ENCODE measurements at regions not wholly inside any gene's neighbourhood (a gene's known extent, or its start where the extent isn't known, plus 50 kb on each side); places are given as distances from the start of the nearest gene placed in this dataset.
"Not testable (repeated sequence)": the region's sequence is repeated elsewhere in the genome, so short reads cannot be mapped to it uniquely, and the experiment has no call there.

DNA sequence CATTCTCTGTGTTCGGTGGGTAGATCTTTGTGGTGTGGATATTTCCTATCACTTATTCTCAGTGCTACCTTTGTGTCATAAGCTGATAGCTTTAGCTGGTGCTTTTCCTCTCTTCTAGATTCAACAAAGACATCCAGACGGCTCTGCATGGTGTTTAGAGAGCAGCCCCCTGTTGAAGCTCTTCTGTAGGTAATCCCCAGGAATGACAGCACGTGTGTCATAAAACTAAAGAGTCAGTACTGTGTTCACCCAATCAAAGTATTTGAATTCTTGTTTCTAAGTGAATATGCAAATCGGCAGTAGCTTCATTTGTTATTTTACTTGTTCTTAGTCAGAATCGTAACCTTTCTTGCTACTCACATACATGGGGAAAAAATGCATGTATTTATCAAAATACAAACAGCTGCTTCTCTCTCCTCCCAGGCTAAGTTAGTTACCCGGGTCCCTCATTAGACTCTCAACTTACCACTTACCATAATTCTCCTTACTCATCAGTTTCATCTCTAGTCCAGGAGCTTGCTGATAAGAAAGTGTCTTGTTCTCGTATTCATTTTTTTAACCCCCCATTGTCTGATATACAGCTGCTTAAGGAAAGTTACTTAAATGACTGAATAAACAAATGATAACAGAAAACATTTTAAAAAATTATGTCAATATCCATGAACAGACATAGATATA lies 1696.0 kb upstream of the WWC1 start:
- no peak for DNase-seq (ENCODE audit: low read depth in 2 of 2)

DNA sequence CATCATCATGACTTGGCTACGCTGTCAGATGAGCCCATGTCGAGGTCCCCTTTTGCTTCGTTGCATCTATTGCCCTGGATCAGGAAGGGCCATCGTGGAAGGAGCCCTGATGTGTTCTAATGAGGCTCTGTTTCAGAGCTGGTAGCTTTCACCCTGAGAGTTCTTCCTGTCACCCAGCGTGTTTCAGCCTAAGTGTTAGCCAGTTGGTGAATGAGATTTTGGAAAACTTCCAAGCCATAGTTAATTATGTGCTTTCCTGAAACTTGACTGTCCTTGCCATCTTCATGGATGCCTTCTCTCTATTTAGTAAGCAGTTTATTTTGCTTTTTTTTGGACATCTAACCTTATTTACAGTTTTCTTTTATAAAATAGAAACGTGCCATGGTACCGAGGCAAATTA lies 1695.4 kb upstream of the WWC1 start:
- no peak for DNase-seq (ENCODE audit: low read depth in 2 of 2)

DNA sequence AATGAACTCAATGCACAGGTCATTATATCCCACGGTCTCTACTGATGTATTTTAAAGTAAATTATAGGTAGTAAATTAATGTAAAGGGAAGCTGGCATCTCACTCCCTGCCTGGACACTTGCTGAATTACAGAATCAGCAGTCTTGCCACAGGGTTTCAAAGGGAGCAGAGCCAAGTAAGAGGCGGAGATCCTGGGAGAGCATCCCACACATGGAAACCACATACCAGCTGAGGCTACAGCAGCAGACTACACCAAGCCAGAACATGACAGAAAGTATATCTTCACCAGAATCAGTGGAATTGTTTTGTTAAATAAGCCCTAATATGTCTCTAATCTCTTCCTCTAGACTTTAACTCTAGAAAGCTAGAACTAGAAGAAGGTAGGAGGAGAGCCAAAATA lies 1689.2 kb upstream of the WWC1 start:
- DNase-seq (ENCODE audit: low read depth in 2 of 2), result no peak

DNA sequence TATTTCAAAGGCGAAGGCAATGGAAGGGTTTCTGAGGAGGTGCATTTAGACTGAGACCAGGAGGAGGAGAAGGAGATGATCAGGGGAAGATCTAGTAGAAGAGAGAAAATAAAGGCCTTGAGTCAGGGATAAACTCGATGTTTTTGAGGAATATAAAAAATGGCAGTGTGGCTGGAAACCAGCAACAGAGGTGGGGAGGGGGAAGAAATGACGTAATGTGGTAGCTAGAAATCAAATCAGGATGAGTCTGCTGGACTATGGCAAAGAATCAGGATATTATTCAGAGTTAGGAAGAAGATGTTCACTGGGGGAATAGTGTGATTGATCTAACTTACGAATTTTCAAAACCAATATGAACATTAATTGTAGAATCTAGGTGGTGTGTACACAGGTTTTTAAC lies 1673.9 kb upstream of the WWC1 start:
- DNase-seq (ENCODE audit: low read depth in 2 of 2), result no peak

DNA sequence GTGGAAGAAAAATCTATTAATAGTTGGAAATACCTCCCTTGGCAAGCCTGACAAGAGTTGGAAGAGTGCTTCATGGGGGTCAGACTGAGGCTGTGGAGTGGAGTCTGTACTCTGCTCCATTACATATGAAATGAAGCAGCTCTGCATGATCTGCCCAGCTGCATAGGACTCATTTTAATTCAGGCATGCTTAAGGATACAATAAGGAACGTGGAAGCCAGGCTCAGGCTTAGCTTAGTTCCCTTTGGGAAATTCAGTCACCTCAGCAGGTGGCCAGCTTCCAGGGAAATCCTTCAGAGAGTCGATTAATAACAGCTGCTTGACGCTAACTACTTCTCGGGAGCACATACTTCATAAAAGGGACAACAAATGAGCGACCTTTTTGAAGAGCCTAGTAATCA lies 1672.9 kb upstream of the WWC1 start:
- DNase-seq (ENCODE audit: low read depth in 2 of 2), result no peak

DNA sequence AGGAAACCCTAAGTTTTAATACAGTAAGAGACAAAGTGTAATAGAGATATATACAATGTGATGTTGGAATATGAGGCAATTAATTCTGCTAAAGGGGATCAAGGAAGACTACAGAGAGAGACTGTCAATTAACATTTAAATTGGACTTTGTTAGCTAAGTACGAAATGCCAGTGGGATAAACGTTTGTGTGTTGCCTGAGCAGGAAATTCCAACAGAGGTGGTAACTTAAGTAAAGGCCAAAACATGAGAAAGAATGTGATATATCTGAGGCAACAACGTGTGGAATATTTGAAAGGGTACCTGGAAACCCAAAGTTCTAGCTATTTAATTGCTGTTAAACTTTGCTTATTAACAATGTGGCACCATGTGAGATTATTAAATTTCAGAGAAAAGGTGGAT lies 1666.9 kb upstream of the WWC1 start:
- DNase-seq (ENCODE audit: low read depth in 2 of 2), result no peak

DNA sequence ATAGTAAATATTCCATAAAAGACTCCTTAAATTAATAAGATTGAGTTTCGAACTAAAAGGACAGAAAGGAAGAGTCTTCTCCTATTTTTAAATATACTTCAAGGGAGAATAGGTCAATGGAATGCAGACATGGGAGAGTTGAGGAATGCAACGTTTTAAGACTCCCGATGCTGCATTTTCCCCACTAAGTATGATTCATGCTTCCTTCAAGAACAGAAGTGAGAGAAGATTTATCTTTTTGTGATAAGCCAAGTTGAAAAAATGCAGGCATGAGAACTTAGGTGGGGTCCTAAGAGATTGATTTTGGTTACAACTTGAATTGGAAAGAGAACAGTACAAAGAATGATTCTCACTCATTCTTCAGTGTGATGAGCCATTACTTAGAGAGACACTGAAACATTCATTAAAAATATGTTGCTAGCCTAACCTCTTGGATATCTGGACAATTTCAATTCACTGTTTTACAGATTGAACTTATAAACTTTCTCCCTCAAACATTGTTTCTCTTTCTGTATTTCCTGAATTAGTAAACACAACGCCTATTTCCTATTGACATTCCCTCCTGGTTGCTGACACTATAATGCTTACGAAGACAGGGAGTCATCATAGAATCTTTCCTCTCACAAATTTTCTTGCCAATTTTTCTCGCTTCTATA lies 1666.1 kb upstream of the WWC1 start:
- no peak for DNase-seq (ENCODE audit: low read depth in 2 of 2)

DNA sequence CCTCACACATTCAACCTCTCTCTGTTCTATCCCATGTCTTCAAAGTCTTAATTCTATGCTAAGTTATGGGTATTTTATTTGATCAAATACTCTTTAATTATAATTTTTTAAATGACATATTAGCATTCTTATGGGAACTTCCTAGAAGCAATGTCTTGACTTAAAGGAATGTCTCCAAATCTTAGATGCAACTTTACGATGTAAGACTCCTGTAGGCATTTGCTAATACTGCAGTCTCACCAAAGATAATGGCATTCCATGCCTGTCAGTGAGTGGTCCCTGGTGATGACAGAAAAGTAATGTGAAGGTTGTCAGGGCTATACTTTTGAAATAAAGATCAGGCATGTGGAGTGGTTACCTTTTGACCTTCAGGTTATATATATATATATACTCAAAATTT lies 1654.2 kb upstream of the WWC1 start:
- no peak for DNase-seq (ENCODE audit: low read depth in 2 of 2)

DNA sequence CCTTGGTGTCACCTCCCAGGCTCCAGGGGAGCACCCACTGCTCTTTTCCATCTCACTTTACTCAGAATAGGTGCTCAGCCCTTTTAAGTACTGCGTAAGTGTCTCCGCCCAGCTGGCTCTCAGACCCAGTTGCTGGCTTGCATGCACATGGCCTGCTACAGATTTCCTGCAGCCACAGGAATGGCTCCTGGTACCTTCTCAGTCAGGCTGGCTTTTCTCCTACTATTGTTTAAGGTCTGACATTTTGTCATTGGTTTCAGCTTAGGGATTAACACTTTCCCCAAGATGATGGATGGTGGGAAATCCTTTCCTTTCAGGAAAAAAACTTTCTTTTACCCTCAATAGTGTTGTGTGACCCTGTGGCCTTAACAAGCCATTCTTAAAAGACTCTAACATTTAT lies 1652.3 kb upstream of the WWC1 start:
- no peak for DNase-seq (ENCODE audit: low read depth in 2 of 2)

DNA sequence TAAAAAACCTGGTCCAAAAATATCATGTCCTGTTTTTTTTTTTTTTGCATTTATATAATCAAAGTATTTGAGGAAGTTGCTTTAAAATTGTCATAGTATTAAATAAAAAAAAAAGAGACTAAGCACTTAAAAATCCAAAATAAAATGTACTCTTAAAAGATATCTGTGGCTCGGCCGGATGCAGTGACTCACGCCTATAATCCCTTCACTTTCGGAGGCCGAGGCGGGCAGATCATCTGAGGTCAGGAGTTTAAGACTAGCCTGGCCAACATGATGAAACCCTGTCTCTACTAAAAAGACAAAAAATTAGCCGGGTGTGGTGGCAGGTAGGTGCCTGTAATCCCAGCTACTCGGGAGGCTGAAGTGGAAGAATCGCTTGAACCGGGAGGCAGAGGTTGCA lies 1651.3 kb upstream of the WWC1 start:
- DNase-seq (ENCODE audit: low read depth in 2 of 2), result not testable (repeated sequence)

DNA sequence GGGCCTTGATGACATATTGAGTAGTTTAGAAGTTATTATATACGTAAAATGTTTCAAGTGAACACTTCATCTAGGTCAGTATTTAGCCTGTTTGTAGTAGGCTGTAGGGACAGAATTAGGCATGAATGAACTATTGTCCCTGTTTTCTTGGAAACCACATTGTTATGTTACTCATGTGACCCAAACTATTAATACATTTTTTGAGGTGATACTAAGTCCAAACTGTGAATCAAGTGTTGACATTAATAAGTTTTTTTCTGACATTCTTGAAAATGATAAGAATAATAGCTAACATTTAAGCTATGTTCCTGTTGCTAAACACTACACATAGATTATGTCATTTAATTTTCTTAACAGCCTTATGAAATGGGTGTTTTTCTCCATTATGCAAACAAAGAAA lies 1642.7 kb upstream of the WWC1 start:
- DNase-seq (ENCODE audit: low read depth in 2 of 2), result no peak

DNA sequence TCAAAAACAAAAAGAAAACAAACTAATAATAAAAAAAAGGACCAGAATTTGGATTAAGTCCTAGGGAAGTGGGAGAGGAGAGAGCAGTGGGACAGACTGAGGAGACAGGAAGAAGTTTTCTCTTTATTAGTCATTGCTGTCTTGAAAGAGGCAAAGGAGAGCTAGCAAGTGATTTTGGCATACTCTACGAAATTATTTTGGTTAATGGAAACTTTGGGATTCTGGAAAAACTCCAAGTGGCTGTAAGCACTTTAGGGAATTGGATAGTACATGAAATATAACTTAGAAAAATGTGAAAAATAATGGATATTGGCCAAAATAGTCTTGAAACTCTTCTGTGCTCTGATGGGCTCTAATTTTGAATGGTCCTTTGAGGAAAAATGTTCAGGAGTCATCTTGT lies 1641.8 kb upstream of the WWC1 start:
- DNase-seq (ENCODE audit: low read depth in 2 of 2), result no peak

DNA sequence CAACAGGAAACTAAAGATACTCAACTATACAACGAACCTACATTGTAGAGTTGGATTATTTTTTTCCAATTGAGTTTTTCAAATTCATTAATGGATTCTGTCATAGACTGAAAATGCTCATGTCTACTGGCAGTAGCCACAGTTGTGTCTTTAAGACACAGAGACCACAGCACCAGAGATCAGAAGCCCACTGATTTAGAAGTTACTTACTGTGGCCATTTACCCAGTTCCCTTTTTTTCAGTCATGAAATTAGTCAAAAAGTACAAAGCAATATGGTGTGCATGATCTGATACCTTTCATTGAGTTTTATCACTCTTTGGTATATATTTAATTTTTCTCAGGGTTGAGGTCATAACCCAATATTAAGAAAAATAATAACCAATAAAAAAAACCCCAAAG lies 1640.2 kb upstream of the WWC1 start:
- no peak for DNase-seq (ENCODE audit: low read depth in 2 of 2)

DNA sequence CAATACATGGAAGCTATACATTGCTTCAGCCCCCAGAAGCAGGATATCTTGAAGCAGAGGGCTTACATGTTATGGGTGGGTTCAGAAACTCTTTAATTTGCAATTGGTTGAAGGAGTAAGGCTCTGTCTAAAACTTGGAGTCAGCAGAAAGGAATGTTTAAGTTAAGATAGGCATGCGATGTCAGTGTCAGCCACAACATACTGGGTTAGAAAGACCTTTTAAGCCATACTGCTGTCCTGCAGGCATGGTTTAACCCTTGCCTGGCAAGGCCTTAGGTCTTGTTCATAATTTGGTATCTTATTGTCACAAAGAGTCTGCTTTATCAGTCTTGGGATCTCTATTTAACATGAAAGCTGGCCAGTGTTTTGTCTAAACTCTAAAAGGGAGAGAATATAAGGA lies 1619.6 kb upstream of the WWC1 start:
- DNase-seq (ENCODE audit: low read depth in 2 of 2), result no peak

DNA sequence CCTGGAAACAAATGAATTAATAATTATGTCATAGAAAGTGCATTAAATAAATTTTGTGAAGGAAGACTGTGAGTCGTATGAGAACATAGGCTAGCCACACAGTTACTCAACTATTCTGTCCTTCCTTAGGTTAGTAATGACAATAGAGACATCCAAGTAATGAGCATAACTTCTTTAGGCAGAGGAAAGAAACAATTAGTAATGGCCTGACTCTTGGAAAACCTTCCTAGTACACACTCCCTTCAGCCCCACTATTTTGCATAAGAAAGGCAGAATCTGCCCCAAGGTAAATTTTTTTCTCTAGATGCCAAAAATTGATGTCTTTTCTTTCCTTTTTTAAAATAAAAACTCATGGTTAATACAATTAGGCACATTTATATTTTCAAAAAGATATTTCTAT lies 1619.0 kb upstream of the WWC1 start:
- no peak for DNase-seq (ENCODE audit: low read depth in 2 of 2)

DNA sequence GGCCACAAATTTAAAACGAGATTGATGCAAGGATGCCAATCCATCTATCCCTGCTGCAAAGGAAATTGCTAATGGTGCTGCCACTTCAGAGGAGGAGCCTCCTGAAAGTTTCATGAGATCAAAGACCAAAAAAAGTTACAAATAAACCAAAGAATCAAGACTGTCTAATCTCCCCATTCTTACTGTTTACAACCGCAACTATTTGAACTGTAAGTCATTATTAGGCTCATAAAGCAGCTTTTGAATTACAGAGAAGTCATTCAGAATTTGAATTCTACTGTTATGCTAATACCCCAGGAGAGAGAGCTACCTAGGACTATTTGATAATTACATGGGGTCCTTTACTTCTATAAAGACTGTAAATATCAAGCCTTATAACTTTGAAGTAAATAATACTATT lies 1613.6 kb upstream of the WWC1 start:
- DNase-seq (ENCODE audit: low read depth in 2 of 2), result no peak

DNA sequence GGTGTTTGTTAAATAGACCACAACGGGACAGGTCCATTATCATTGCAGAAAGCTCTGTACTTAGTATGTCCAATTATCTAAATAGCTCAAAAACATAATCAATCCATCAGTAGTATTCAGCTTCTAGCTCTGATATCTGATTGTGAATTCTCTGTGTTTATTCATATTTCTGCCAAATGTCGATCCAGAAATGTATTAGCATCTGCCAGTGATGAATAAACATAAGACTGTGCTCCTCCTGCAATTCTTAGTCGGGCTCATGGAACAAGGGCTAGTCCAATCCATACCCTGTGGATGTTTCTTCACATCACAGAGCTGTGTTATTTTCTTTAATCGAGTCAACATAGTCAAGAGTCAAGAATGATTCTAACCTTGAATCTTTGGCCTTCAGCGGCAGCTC lies 1612.1 kb upstream of the WWC1 start:
- DNase-seq (ENCODE audit: low read depth in 2 of 2), result no peak

DNA sequence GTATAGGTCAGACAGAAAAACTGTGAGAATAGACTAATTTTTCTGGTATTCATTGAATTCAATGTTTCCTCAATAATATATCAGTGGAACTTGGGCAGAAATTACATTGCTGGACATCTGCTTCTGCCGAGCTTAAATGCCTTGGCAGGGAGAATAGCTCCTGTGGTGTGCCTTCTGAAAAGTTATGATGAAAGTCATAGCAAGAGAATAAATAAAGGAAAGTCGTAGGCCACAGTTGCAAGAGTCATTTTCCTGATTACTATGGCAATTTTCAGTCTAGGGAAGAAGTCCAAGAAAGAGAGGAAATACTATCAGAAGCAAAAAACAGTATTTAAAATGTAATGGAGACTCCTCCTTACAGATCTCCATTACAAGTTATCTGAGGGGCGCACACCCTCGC lies 1596.1 kb upstream of the WWC1 start:
- no peak for DNase-seq (ENCODE audit: low read depth in 2 of 2)

DNA sequence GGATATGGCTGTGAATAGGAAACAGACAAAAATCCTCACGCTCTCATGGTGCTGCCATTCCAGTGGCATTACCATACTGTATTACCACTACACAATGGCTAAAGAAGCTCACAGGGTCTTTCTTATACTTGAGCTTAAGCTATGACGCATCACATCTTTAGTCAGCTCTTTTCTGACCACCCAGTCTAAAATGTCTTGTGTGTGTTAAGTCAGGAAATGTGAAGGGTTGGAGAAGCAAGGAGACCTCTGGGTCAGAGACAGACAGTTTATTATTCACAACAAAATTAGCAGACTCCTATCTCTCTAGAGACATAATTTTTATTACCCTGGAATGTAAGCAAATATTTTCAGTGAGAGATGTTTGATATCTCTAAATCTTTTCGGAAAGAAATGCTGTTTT lies 1583.2 kb upstream of the WWC1 start:
- no peak for DNase-seq (ENCODE audit: low read depth in 2 of 2)

DNA sequence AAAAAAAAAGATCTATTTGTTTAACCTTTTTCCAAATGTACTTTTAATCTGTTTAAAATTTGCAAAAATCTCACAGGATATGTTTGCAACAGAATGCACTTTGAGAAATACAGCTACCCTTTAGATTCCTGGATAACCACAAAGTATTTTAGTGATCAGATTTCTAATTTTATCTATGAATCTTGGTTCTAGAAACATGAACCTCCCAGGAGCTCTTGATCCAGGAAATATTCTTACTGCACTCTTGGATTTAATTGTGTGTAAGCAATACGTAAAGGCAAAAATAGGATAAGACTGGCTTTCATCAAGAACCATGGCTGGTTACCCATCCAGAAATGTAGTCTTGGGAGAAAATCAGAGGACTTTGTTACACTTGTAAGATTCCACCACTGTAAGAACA lies 1581.8 kb upstream of the WWC1 start:
- no peak for DNase-seq (ENCODE audit: low read depth in 2 of 2)

DNA sequence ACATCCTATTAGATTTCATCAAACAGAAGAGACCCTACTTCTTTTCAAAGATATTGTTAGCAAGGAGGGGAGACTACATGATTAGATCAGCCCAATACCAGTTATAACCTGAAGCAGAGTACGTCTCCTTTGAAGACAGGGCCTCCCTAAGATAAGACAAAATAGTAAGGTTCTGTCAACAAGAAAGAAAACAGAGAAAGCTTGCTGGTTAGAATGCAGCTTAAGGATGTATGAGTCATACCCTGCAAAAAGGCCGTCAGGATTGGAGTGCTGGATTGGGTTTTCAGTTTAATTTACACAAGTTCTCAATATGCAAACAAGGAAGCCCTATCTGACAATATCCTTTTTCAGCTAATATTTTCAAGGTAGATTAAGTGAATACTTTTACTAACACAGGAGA lies 1581.2 kb upstream of the WWC1 start:
- no peak for DNase-seq (ENCODE audit: low read depth in 2 of 2)

DNA sequence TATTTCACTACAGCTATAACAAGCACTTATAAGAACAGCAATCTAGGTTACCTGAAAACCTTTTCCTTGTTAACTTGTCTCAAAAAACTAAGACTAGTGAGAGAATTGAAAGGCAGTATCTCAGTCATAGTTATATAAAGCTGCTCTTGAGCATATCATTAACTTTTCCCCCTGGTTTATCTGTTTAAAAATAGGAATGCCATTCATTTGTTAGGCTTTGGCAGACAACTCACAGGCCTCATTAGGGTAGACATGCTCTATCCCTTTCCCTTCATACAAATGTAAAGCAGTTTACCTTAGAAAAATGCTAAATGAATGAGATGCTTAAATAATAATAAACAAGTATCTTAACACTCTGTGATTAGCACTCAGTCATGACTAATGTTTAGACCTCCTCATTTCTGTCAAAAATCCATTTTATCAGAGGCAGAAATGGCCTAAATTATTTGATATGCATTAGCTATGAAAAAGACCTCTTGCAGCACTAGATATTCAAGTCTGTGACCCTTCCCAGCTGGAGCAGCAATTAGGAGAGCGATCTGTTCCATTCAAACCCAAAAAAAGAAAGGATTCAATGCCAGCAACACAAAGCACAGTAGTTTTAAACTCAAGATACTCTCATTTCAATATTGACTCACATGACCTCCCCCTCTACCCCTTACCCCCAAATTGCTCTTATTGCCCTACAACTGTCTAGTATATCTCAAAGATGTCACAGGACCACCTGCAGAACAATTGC lies 1578.8 kb upstream of the WWC1 start:
- no peak for DNase-seq (ENCODE audit: low read depth in 2 of 2)

DNA sequence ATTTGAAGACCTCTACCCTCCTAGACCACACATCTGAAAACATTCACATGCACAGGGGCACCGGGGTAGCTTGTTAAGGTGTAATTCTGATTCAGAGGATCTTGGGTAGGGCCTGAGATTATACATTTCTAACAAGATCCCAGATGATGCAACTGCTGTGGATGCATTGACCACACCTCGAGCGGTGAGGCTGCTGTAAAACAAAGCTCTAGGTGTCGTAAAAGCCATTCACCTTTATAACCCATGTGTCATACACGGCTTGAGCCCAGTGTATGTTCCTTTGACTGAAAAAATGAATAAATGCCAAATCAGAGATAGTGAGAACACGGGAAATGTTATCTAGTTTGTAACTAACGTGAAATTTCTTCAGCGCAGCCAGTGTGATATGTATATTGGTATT lies 1578.2 kb upstream of the WWC1 start:
- DNase-seq (ENCODE audit: low read depth in 2 of 2), result no peak

All from activated CD8-positive, alpha-beta memory T cell treated with anti-CD3 and anti-CD28 coated beads for 4 hours (primary cell).